IPS-18c (cell line): ENCODE measurements at regions not wholly inside any gene's neighbourhood (a gene's known extent, or its start where the extent isn't known, plus 50 kb on each side); places are given as distances from the start of the nearest gene placed in this dataset.

Source experiments
- H3K4me3 ChIP-seq: 2 replicates; pipeline ENCODE4 v1.7.0; 2013; ENCODE audit warnings: low read depth, mild to moderate bottlenecking, low read length, moderate library complexity; ENCODE audit not compliant: insufficient read depth
- H3K9me3 ChIP-seq: one replicate; pipeline ENCODE4 v1.6.1; 2013; ENCODE audit warnings: mild to moderate bottlenecking, low read length, moderate library complexity; ENCODE audit not compliant: control insufficient read depth, insufficient read depth

GRCh38 chr9:90259311-90260246 lies 383.0 kb downstream of the DIRAS2 start:
- Histone ChIP-seq H3K4me3 (no peak overlapping the region), H3K9me3 (no peaks in the 10 kb centered on the region)

GRCh38 chr9:90261698-90262097 lies 380.9 kb downstream of the DIRAS2 start:
- H3K9me3 ChIP-seq = no peaks in the 10 kb centered on the region
- no peak overlapping the region for H3K4me3 ChIP-seq

- Histone ChIP-seq H3K9me3 (no peaks in the 10 kb centered on the region), H3K4me3 (no peak overlapping the region)
These were observed 374.0 kb downstream of the DIRAS2 start for GRCh38 chr9:90268613-90269012.

- H3K9me3 ChIP-seq = no peaks in the 10 kb centered on the region
- no peak overlapping the region for H3K4me3 ChIP-seq
These were observed 370.9 kb downstream of the DIRAS2 start for GRCh38 chr9:90271707-90272106.

- Histone ChIP-seq H3K9me3 (no peaks in the 10 kb centered on the region), H3K4me3 (no peak overlapping the region)
These were observed 367.9 kb downstream of the DIRAS2 start for GRCh38 chr9:90274725-90275124.

- peaks cover 2% of the 10 kb centered on the region for H3K9me3 ChIP-seq
- no peak overlapping the region for H3K4me3 ChIP-seq
These were observed 356.7 kb downstream of the DIRAS2 start for GRCh38 chr9:90285946-90286345.

GRCh38 chr9:90287567-90288274 lies 354.9 kb downstream of the DIRAS2 start:
- H3K9me3 ChIP-seq = peaks cover 2% of the 10 kb centered on the region

GRCh38 chr9:90288275-90288639 lies 354.4 kb downstream of the DIRAS2 start:
- H3K9me3 ChIP-seq = peaks cover 2% of the 10 kb centered on the region
- H3K4me3 ChIP-seq = no peak overlapping the region

More at GRCh38 chr9:90287567-90288274, 354.9 kb downstream of the DIRAS2 start:
- H3K4me3 ChIP-seq = no peak overlapping the region

GRCh38 chr9:90290716-90291485 lies 351.7 kb downstream of the DIRAS2 start:
- Histone ChIP-seq H3K9me3 (peaks cover 2% of the 10 kb centered on the region), H3K4me3 (no peak overlapping the region)

- no peak overlapping the region for H3K4me3 ChIP-seq
- no peaks in the 10 kb centered on the region for H3K9me3 ChIP-seq
These were observed 346.1 kb downstream of the DIRAS2 start for GRCh38 chr9:90296539-90296938.

GRCh38 chr9:90299968-90300367 lies 342.7 kb downstream of the DIRAS2 start:
- Histone ChIP-seq H3K9me3 (no peaks in the 10 kb centered on the region), H3K4me3 (no peak overlapping the region)

GRCh38 chr9:90300611-90301276 lies 341.9 kb downstream of the DIRAS2 start:
- no peak overlapping the region for H3K4me3 ChIP-seq
- no peaks in the 10 kb centered on the region for H3K9me3 ChIP-seq

- Histone ChIP-seq H3K4me3 (no peak overlapping the region), H3K9me3 (no peaks in the 10 kb centered on the region)
These were observed 341.4 kb downstream of the DIRAS2 start for GRCh38 chr9:90301277-90301653.

- Histone ChIP-seq H3K9me3 (no peaks in the 10 kb centered on the region), H3K4me3 (no peak overlapping the region)
These were observed 339.0 kb downstream of the DIRAS2 start for GRCh38 chr9:90303655-90304054.

GRCh38 chr9:90306158-90306557 lies 336.5 kb downstream of the DIRAS2 start:
- H3K9me3 ChIP-seq = no peaks in the 10 kb centered on the region
- H3K4me3 ChIP-seq = no peak overlapping the region

- Histone ChIP-seq H3K9me3 (no peaks in the 10 kb centered on the region), H3K4me3 (no peak overlapping the region)
These were observed 335.3 kb downstream of the DIRAS2 start for GRCh38 chr9:90307167-90307833.

- H3K4me3 ChIP-seq = no peak overlapping the region
- no peaks in the 10 kb centered on the region for H3K9me3 ChIP-seq
These were observed 334.7 kb downstream of the DIRAS2 start for GRCh38 chr9:90307891-90308290.
